ENCODE measurements at regions not wholly inside any gene's neighbourhood (a gene's known extent, or its start where the extent isn't known, plus 50 kb on each side); places are given as distances from the start of the nearest gene placed in this dataset.
"Not testable (repeated sequence)": the region's sequence is repeated elsewhere in the genome, so short reads cannot be mapped to it uniquely, and the experiment has no call there.

DNA sequence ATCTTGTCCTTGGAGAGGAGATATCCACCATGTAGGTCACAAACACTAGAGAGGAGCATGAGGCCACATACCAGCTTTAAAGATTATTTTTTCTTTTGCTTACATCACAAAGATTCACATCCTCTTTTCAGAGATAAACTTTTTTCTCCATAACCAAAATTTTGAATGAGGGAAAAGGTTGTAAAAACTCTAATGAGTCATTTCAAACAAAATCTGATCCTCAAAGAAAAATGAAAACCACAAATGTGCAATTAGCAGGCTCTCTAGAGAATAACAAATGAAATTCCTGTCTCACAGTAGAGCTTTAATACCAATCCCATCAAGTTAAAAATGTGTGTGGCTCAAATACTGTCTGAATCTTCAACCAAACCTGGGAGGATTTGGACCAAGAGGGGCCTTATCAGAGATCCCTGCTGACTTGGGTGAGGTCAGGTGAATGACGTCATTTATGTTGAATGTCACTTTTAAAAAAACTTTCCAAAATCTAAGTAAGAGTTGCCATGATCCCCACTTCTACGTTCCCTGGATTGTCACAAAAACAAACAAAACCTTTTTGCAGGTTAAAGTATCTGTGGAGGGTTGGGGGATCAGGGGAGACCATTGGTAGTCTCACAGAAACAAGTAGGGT is 261.5 kb upstream of the NPSR1 start:
- DNase-seq: no peak

DNA sequence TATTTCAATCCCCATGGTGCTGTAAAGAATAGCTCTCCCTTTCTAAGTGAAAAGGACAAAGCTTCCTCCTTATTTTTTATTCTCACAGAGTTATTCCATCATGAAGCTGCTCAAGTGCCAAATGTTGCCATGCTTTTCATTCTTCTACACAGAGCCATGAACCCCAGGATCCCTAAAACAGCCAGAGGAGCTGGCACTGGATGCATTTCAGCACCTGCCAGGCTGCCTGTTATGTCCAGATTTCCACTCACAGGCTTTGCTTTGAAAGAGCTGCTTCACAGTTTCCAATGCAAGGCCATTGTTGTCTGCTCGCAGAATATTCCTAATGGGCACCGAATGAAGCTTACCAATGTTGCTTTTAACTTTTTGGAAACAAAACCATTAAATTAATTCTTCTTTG is 256.2 kb upstream of the NPSR1 start:
- no peak for DNase-seq

- no peak for DNase-seq
Observed at GRCh38 chr7:34406848-34407530, 251.0 kb upstream of the NPSR1 start.

GRCh38 chr7:34407586-34407985 is 250.4 kb upstream of the NPSR1 start:
- no peak for DNase-seq

DNA sequence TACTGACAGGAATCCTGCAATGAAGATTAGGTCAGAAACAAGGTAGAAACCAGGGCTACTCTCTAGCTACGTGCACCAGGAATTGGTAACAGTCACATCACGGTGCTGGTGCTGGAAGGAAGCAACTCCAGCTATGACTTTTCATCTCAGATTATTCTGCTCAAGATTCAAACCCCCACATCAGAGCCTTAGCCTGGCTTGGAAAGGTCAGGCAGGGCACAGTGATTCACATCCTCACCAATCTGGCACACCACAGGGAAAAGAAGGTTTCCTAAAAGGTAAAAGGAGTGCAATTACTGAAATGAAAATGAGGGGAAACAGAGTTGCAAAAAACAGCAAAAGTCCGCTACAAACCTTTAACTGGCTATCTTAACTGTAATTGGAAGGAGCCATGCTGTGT is 240.2 kb upstream of the NPSR1 start:
- no peak for DNase-seq

DNA sequence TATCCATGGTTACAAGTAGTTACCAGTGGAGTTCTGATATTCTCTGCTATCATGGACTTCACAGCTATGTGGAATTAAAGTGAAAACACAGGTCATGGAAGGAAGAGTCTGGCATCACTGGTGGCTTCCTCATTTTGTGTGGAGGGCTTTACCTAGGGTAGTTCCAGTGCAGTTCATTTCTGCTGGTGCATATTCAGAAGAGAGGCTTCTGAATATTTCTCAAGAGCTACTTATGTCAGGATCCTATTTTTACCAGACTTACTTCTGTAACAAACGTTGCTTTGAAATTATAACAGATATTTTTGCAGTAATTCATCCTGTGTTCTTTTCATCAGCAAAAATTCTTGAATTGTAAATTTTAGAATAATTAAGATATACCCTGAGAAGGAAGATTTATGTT is 236.5 kb upstream of the NPSR1 start:
- DNase-seq: no peak

DNA sequence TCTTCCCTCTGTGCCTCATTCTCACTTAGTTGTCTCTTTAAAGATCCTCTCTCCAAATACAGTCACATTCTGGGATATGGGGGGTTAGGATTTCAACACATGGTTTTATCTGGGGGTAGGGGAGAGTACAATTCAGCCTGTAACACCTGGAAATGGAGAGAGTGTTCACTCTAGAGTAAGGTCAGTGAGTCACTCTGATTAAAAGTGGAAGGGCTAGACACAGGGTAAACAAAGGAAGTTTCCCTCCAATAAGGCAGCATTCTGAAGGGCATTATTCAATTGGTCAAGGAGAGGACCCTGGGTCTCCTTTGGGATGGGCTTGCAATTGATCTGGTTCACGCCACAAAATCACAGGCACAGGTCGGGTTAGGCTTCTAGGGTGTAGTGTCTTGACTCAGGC is 232.8 kb upstream of the NPSR1 start:
- DNase-seq: no peak

DNA sequence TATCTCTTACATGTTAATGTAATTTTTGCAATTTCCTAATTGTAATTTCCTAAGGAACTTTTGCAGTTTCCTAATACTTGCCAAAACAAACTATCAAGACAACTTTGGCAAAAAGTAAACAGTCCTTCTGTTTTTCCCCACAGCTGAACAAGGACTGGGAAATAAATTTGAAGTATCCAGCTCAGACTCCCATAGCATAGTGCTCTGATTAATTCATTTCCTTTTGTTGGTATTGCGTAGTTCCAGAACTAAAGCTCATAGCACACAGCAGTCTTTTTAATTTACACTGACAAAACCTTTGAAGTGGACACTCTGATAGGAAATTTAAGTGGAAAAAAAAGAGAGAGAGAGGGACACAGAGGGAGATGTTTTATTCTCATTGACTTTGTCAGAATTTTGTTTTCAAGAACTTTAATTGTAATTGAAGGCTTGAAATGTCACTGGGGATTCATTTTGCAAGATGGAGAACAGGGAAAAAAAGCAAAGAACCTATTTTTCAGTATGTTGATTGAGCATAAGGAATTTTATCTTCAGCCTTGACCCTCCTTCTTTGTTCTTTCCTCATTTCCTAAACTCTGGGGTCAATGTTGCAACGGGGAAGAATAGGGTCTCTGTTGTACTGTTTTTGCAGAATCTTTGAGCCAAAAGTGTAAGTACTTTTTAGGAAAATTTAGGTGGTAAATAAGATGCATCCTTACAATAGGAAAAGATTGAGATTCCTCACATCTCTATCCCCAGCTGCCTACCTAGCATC is 232.2 kb upstream of the NPSR1 start:
- DNase-seq: no peak

DNA sequence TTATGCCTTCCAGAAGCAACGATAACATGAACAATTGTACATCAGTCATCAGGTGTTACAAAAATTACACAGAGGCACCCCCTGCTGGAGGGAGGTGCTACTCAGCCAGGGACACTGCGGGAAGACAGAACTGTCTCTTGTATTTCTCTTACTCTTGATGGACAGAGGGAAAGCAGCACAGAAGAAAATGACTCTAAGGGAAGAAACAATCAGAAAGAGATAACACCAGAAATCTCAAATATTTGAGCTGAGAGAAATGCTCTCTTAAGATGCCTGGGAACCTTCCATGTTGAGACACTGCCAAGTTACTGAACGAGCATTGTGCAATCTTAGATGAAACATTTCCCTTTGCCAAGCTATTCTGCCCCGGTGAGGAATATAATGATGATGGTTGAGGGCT is 227.6 kb upstream of the NPSR1 start:
- DNase-seq: no peak

GRCh38 chr7:34438436-34438835 is 219.6 kb upstream of the NPSR1 start:
- DNase-seq: no peak

GRCh38 chr7:34445653-34446052 is 212.4 kb upstream of the NPSR1 start:
- no peak for DNase-seq

GRCh38 chr7:34448531-34448930 is 209.5 kb upstream of the NPSR1 start:
- not testable (repeated sequence) for DNase-seq

DNA sequence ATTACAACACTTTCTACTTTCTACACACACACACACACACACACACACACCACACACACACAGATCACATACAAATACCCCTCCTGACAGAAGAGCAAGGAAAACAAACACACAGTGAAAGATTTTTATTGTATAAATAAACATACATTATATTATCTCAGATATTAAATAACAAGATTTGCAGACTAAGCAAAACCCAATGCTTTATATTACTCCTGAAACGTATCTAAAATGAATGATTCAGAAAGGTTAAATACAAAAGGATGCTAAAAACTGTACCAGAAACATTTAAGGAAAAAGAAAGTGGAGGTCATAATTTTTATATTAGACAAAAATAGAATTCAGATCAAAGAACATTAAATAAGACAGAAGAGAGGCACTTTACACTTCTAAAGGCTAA is 208.3 kb upstream of the NPSR1 start:
- no peak for DNase-seq

- DNase-seq: no peak
Observed at GRCh38 chr7:34451183-34451582, 206.8 kb upstream of the NPSR1 start.

DNA sequence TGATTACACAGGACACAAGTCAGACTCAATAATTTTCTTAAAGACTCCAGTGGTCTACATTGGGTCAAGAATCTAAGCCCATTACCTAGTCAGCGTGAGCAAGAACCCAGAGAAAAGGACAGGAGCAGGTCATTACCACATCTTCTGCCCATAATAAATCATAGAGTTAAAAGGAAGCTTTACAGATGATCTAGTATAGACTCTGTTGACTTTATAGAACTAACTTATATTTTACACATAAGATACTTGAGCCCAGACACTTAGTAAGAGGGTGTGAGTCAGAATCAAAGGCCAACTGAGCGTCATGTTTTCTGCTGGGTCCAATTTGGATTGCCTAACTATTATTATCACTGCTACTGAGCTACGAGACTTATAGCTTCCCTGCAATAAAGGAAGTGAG is 206.1 kb upstream of the NPSR1 start:
- no peak for DNase-seq

GRCh38 chr7:34452363-34452762 is 205.7 kb upstream of the NPSR1 start:
- DNase-seq: no peak

GRCh38 chr7:34453150-34453549 is 204.9 kb upstream of the NPSR1 start:
- DNase-seq: no peak

DNA sequence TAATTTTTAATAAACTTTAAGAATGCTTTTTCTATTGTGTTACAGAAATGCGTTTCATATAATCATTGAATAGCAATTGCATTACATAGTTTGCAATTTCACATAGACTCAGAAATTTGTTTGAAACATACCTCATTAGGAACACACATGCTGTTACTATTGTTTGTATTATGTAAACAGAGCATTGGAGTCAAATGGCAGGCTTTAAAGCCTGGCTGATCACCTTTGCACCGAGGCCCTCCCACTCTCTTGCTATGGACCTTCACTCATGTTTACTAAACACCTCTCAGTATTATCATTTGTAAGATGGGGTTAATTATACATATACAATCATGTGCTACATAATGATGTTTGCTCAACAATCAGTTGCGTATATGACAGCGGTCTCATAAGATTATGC is 203.6 kb upstream of the NPSR1 start:
- no peak for DNase-seq

DNA sequence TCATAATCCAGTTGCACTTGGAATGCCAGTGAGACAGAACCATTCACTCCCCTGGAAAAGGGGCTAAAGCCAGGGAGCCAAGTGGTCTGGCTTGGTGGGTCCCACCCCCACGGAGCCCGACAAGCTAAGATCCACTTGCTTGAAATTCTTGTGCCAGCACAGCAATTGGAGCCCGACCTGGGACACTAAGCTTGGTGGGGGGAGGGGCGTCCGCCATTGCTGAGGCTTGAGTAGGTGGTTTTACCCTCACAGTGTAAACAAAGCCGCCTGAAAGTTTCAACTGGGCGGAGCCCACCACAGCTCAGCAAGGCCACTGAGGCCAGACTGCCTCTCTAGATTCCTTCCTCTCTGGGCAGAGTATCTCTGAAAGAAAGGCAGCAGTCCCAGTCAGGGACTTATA is 200.7 kb upstream of the NPSR1 start:
- DNase-seq: no peak

GRCh38 chr7:34463830-34464229 is 194.2 kb upstream of the NPSR1 start:
- no peak for DNase-seq

DNA sequence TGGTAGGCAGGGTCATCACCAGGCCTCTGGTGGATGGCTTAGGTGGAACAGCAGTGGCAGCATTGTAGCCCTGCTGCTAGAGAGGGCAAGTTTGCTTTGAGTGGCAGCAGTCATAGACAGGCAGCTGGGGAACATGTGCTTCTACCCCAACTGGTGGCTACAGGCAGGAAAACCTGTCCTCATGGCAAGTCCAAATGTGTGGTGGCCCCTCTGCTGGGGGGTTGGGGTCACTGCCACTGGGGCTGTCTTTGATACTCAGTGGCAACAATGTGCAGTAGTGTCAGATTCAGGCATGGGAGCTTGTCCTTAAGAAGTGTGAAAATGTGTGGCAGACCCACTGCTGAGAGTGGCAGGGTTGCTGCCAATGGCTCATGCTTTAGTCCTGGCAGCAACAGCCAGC is 186.2 kb upstream of the NPSR1 start:
- no peak for DNase-seq

DNA sequence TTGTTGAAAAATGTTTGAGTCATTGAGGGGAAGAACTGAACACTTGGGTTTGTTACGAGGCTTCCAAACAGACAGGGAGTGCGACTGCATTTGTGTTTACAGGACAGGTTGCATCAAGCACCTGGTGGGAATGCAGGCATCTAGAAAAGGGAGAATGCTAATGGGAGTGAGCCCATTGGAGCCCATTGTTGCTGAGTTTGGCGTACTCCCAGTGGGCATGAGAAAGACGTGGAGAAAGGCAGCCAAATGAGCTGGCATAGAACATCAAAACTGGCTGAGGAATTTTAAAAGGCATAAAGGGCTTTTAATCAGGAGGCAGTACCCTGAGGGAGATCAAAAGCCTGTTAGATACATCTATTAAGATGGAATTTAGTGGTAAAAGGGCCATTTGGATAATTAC is 171.6 kb upstream of the NPSR1 start:
- no peak for DNase-seq

GRCh38 chr7:34487391-34488115 is 170.5 kb upstream of the NPSR1 start:
- no peak for DNase-seq

- no peak for DNase-seq
Observed at GRCh38 chr7:34488766-34489165, 169.3 kb upstream of the NPSR1 start.
